Bronchial epithelial cell (primary cell): ENCODE measurements at regions not wholly inside any gene's neighbourhood (a gene's known extent, or its start where the extent isn't known, plus 50 kb on each side); places are given as distances from the start of the nearest gene placed in this dataset.

Experiments
- DNase-seq: peaks from one replicate; pipeline ENCODE4 v3.0.0-alpha.2; 2010; ENCODE audit warnings: low read depth
- FAIRE-seq: peaks from 2 replicates; lab custom pipeline; 2011; peaks lifted over from hg19 to GRCh38; lab: Jason Lieb, UNC
- H3K27me3 ChIP-seq: 2 replicates; pipeline ENCODE4 v1.5.1; 2011; ENCODE audit warnings: low read length; ENCODE audit not compliant: control insufficient read depth, insufficient read depth
- H3K36me3 ChIP-seq: 2 replicates; pipeline ENCODE4 v1.5.1; 2011; ENCODE audit warnings: low read length; ENCODE audit not compliant: control insufficient read depth, insufficient read depth
- H3K4me3 ChIP-seq: 2 replicates; pipeline ENCODE4 v1.5.1; 2011; ENCODE audit warnings: mild to moderate bottlenecking, low read depth, low read length, control low read depth
- CTCF ChIP-seq: IDR thresholded peaks from 2 replicates; pipeline ENCODE4 v1.5.1; 2011; ENCODE audit warnings: mild to moderate bottlenecking, moderate library complexity, low read length, control low read depth, inconsistent platforms; ENCODE audit not compliant: insufficient read depth, severe bottlenecking

- no peak for TF ChIP-seq CTCF
- Histone ChIP-seq H3K4me3 (no peak overlapping the region), H3K36me3 (no peaks in the 10 kb centered on the region), H3K27me3 (no peaks in the 10 kb centered on the region)
- no peak for DNase-seq
- no peak for FAIRE-seq
Measured at GRCh38 chr5:114657342-114658130, 295.7 kb downstream of the KCNN2 start.

GRCh38 chr5:114649878-114650277 lies 288.0 kb downstream of the KCNN2 start:
- no peak overlapping the region for H3K4me3 ChIP-seq
- DNase-seq: no peak
- no peaks in the 10 kb centered on the region for H3K36me3 ChIP-seq
- FAIRE-seq: no peak
- no peaks in the 10 kb centered on the region for H3K27me3 ChIP-seq
- TF ChIP-seq CTCF: no peak

GRCh38 chr5:114648940-114649339 lies 287.1 kb downstream of the KCNN2 start:
- no peak for TF ChIP-seq CTCF
- H3K4me3 ChIP-seq: no peak overlapping the region
- DNase-seq (no peak), FAIRE-seq (no peak)
- no peaks in the 10 kb centered on the region for H3K36me3 ChIP-seq
- H3K27me3 ChIP-seq: no peaks in the 10 kb centered on the region

- H3K27me3 ChIP-seq: no peaks in the 10 kb centered on the region
- TF ChIP-seq CTCF: no peak
- DNase-seq (no peak), FAIRE-seq (no peak)
- H3K36me3 ChIP-seq: no peaks in the 10 kb centered on the region
- no peak overlapping the region for H3K4me3 ChIP-seq
Measured at GRCh38 chr5:114644576-114644975, 282.7 kb downstream of the KCNN2 start.

GRCh38 chr5:114636271-114636670 lies 274.4 kb downstream of the KCNN2 start:
- FAIRE-seq: no peak
- no peak for TF ChIP-seq CTCF
- DNase-seq: no peak
- Histone ChIP-seq H3K36me3 (no peaks in the 10 kb centered on the region), H3K4me3 (no peak overlapping the region), H3K27me3 (no peaks in the 10 kb centered on the region)
